ENCODE measurements at regions not wholly inside any gene's neighbourhood (a gene's known extent, or its start where the extent isn't known, plus 50 kb on each side); places are given as distances from the start of the nearest gene placed in this dataset.

DNA sequence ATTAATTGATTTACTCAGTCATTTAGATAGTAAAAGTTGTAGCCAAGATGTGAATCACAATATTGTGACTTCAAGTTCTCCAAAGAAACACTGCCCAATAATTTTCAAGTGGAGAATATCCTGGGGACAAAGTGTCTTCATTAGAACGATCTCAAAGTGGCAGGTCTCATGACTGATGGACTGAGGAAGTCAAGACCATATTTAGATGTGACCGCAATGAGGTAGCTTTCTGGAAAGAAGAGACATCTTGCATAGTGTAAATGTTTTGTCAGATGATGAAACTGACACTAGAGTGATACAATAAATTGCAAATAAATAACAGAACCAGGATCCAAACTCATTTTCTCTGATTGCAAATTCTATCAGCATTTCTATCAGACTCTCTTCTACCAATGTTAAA is 1476.9 kb downstream of the EFNB2 start:
- TF ChIP-seq SUZ12 (IDR thresholded peaks at IDR 0.05; ENCODE audit: extremely low read depth, insufficient read depth, insufficient read length): no peak
- TF ChIP-seq YY1 (IDR thresholded peaks at IDR 0.05; ENCODE audit: insufficient read depth, insufficient read length): no peak
